Skeletal muscle tissue (tissue), 3 donors: ENCODE measurements at regions not wholly inside any gene's neighbourhood (a gene's known extent, or its start where the extent isn't known, plus 50 kb on each side); places are given as distances from the start of the nearest gene placed in this dataset.

Experiments
- H3K27ac ChIP-seq: one replicate; pipeline ENCODE4 v1.7.0; 2013; ENCODE audit warnings: mild to moderate bottlenecking, low read depth, low read length, inconsistent platforms
- H3K27me3 ChIP-seq, 3 donors: one replicate each; pipeline ENCODE4 v1.7.0; 2013; ENCODE audit warnings: low read length in 3 of 3; ENCODE audit not compliant: control insufficient read depth in 3 of 3, insufficient read depth in 3 of 3
- H3K36me3 ChIP-seq, 3 donors: one replicate each; pipeline ENCODE4 v1.7.0; 2013; ENCODE audit warnings: low read length in 3 of 3; ENCODE audit not compliant: control insufficient read depth in 3 of 3, insufficient read depth in 3 of 3
- H3K4me1 ChIP-seq, 3 donors: one replicate each; pipeline ENCODE4 v1.7.0; 2013; ENCODE audit warnings: low read length in 3 of 3, mild to moderate bottlenecking in 3 of 3; ENCODE audit not compliant: control insufficient read depth in 3 of 3, insufficient read depth in 3 of 3
- H3K4me3 ChIP-seq, 3 donors: one replicate each; pipeline ENCODE4 v1.7.0; 2013; ENCODE audit warnings: low read length in 3 of 3
- H3K9ac ChIP-seq, 3 donors: one replicate each; pipeline ENCODE4 v1.7.0; 2013; ENCODE audit warnings: low read length in 3 of 3, mild to moderate bottlenecking in 3 of 3, moderate library complexity in 2 of 3, low read depth in 1 of 3
- H3K9me3 ChIP-seq, 3 donors: one replicate each; pipeline ENCODE4 v1.7.0; 2013; ENCODE audit warnings: low read length in 3 of 3; ENCODE audit not compliant: control insufficient read depth in 3 of 3
- donor health status: Osteomylitis.

- no peaks in the 10 kb centered on the region for H3K36me3 ChIP-seq
- no peaks in the 10 kb centered on the region for H3K9me3 ChIP-seq
- H3K27ac ChIP-seq = no peak overlapping the region
- no peaks in the 10 kb centered on the region for H3K4me1 ChIP-seq
- H3K4me3 ChIP-seq = no peak overlapping the region
- H3K9ac ChIP-seq = no peak overlapping the region
- H3K27me3 ChIP-seq = peaks cover 0 to 4% (median 0%) of the 10 kb centered on the region in 3 donors
Measured at GRCh38 chr5:62001640-62002039, 304.4 kb upstream of the KIF2A start.

DNA sequence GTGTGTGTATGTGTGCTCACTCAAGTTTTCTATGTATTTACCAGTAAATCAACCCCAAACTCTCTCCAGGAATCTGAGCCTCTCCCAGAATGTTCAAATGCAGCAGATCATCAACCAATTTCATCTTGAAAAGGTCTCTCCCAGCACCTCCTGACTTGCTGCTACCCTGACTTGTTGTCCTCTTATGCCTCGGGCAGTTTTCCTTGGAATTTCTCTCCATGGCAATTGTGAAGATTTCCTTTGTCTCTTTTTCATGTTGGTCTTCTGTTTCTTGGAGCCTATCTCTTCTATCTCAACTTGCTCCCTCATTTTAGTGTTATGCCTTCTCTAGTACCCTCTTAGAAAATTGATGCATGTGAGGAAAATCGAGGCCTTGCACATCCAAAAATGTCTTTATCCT lies 303.6 kb upstream of the KIF2A start:
- no peak overlapping the region for H3K4me3 ChIP-seq
- no peaks in the 10 kb centered on the region for H3K36me3 ChIP-seq
- no peaks in the 10 kb centered on the region for H3K4me1 ChIP-seq
- peaks cover 0 to 4% (median 0%) of the 10 kb centered on the region in 3 donors for H3K27me3 ChIP-seq
- H3K27ac ChIP-seq = no peak overlapping the region
- H3K9ac ChIP-seq = no peak overlapping the region
- H3K9me3 ChIP-seq = no peaks in the 10 kb centered on the region

DNA sequence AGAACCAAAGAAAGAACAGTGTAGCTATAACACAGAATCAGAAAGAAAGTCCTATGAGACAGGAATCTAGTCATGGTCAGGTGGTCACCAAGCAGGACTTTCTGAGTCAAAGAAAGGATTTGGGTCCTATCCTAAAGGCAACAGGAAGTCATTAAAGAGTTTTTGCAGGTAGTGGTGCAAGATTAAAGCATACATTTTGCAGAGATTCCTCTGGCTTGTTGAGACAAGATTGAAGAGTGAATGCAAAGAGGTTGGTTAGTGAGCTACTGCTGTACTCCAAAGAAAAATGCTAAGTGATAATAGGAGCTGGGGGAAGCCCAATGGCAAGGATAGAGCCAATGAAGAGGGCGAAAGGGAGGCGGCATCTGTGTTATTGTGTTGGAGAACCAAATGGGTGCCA lies 300.5 kb upstream of the KIF2A start:
- H3K9me3 ChIP-seq = no peaks in the 10 kb centered on the region
- no peaks in the 10 kb centered on the region for H3K36me3 ChIP-seq
- H3K9ac ChIP-seq = no peak overlapping the region
- no peaks in the 10 kb centered on the region for H3K4me1 ChIP-seq
- H3K27me3 ChIP-seq = peaks cover 0 to 4% (median 0%) of the 10 kb centered on the region in 3 donors
- H3K27ac ChIP-seq = no peak overlapping the region
- H3K4me3 ChIP-seq = no peak overlapping the region

- Histone ChIP-seq H3K4me1 (no peaks in the 10 kb centered on the region), H3K27ac (no peak overlapping the region), H3K9ac (no peak overlapping the region), H3K27me3 (peaks cover 0 to 6% (median 0%) of the 10 kb centered on the region in 3 donors), H3K36me3 (no peaks in the 10 kb centered on the region), H3K4me3 (no peak overlapping the region), H3K9me3 (no peaks in the 10 kb centered on the region)
Measured at GRCh38 chr5:62007457-62007856, 298.5 kb upstream of the KIF2A start.

GRCh38 chr5:62011089-62011664 lies 294.8 kb upstream of the KIF2A start:
- no peaks in the 10 kb centered on the region for H3K4me1 ChIP-seq
- no peak overlapping the region for H3K9ac ChIP-seq
- H3K9me3 ChIP-seq = no peaks in the 10 kb centered on the region
- H3K36me3 ChIP-seq = no peaks in the 10 kb centered on the region
- peaks cover 0 to 3% (median 0%) of the 10 kb centered on the region in 3 donors for H3K27me3 ChIP-seq
- H3K27ac ChIP-seq = no peak overlapping the region
- no peak overlapping the region for H3K4me3 ChIP-seq

DNA sequence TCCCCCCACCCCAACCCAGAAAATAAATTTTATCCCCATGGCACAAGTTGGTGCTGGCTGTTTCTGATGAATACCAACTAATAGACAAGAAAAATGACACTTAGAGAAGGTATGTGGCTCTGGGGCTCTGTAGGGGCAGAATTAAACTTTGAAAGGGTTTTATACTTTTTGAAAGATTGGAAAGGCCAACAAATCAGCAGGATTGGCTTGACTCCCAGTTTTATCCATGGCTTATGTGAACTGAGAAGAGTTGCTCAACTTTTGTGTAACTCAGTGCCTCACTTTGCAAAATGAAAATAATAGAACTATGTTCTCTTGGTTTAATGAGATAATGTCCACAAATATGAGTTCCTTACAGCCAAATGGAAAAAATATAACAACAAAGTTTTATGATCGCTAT lies 288.9 kb upstream of the KIF2A start:
- H3K36me3 ChIP-seq = no peaks in the 10 kb centered on the region
- H3K4me1 ChIP-seq = no peaks in the 10 kb centered on the region
- no peak overlapping the region for H3K4me3 ChIP-seq
- H3K9me3 ChIP-seq = no peaks in the 10 kb centered on the region
- H3K27me3 ChIP-seq = no peaks in the 10 kb centered on the region
- no peak overlapping the region for H3K27ac ChIP-seq
- no peak overlapping the region for H3K9ac ChIP-seq

DNA sequence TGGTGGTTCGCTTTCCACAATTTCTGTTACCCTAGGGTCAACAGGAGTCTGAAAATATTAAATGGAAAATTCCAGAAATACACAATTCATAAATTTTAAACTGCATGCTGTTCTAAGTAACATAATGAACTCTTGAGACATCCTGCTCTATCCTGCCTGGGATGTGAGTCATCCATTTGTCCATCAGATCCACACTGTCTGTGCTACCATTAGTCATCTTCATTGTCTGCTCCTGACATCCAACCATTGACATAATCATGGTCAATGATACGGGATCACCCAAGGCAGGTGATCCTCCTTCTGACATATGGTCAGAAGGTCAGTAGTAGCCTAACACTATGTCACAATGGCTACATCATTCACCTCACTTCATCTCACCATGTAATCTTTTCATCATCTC lies 276.7 kb upstream of the KIF2A start:
- Histone ChIP-seq H3K4me1 (no peaks in the 10 kb centered on the region), H3K4me3 (no peak overlapping the region), H3K36me3 (no peaks in the 10 kb centered on the region), H3K27ac (no peak overlapping the region), H3K27me3 (no peaks in the 10 kb centered on the region), H3K9ac (no peak overlapping the region), H3K9me3 (peaks cover 0 to 3% (median 0%) of the 10 kb centered on the region in 3 donors)

GRCh38 chr5:62030326-62030725 lies 275.7 kb upstream of the KIF2A start:
- Histone ChIP-seq H3K4me3 (no peak overlapping the region), H3K4me1 (no peaks in the 10 kb centered on the region), H3K27ac (no peak overlapping the region), H3K9me3 (peaks cover 0 to 3% (median 0%) of the 10 kb centered on the region in 3 donors), H3K36me3 (no peaks in the 10 kb centered on the region), H3K9ac (no peak overlapping the region), H3K27me3 (no peaks in the 10 kb centered on the region)

DNA sequence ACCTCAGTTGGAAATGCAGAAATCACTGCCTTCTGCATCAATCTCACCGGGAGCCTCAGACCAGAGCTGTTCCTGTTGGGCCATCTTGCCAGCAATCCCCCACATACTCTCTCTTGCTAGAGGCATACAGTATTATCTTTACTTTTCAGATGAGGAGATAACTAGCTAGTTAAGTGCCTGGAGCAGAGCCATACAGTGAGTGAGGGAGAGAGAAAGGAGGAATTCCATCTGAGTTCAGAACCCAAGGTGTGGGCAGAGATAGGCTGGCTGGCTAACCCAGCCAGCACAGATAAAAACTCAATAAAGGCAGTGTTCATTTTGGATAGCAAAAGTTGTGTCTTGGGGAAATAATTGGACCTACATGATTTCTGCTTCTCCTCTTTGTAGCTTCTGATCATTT lies 268.0 kb upstream of the KIF2A start:
- no peak overlapping the region for H3K4me3 ChIP-seq
- H3K9ac ChIP-seq = no peak overlapping the region
- H3K4me1 ChIP-seq = no peaks in the 10 kb centered on the region
- H3K9me3 ChIP-seq = no peaks in the 10 kb centered on the region
- no peak overlapping the region for H3K27ac ChIP-seq
- H3K36me3 ChIP-seq = no peaks in the 10 kb centered on the region
- no peaks in the 10 kb centered on the region for H3K27me3 ChIP-seq

DNA sequence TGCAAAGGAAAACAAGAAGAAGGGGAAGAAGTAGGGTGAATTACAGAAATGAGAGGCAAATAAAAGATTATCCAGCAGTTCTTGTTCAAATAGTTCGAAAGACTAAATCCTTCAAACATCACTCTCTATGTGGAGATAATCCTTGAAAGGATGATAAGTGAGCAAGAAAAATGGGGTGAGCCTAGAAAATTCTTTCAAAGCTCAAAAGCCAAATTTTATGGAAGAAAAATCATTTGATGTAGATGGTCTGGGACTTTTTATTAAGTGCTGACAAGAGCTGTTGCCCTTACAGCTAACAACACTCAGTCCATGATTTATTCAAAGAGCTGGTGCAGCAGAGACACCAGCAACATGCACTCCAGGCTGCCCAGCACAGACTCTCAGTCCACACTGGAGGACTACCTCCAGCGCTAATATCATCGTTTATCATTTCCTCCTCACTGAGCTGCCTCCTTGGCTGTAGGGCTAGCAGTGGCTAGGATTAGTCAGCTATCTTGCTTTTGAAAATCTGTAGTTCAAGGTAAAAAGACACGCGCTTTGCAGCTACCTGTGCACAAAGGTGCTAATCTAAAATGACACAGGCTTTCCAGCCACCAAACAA lies 264.8 kb upstream of the KIF2A start:
- no peaks in the 10 kb centered on the region for H3K27me3 ChIP-seq
- no peak overlapping the region for H3K27ac ChIP-seq
- no peaks in the 10 kb centered on the region for H3K4me1 ChIP-seq
- H3K36me3 ChIP-seq = no peaks in the 10 kb centered on the region
- no peak overlapping the region for H3K4me3 ChIP-seq
- no peaks in the 10 kb centered on the region for H3K9me3 ChIP-seq
- H3K9ac ChIP-seq = no peak overlapping the region
